Bronchial epithelial cell (primary cell): ENCODE measurements at regions not wholly inside any gene's neighbourhood (a gene's known extent, or its start where the extent isn't known, plus 50 kb on each side); places are given as distances from the start of the nearest gene placed in this dataset.

Experiments
- DNase-seq: peaks from one replicate; pipeline ENCODE4 v3.0.0-alpha.2; 2010; ENCODE audit warnings: low read depth
- FAIRE-seq: peaks from 2 replicates; lab custom pipeline; 2011; peaks lifted over from hg19 to GRCh38; lab: Jason Lieb, UNC
- H3K27me3 ChIP-seq: 2 replicates; pipeline ENCODE4 v1.5.1; 2011; ENCODE audit warnings: low read length; ENCODE audit not compliant: control insufficient read depth, insufficient read depth
- H3K36me3 ChIP-seq: 2 replicates; pipeline ENCODE4 v1.5.1; 2011; ENCODE audit warnings: low read length; ENCODE audit not compliant: control insufficient read depth, insufficient read depth
- H3K4me3 ChIP-seq: 2 replicates; pipeline ENCODE4 v1.5.1; 2011; ENCODE audit warnings: mild to moderate bottlenecking, low read depth, low read length, control low read depth
- TF ChIP-seq, protein P1 (sequence below): IDR thresholded peaks from 2 replicates; pipeline ENCODE4 v1.5.1; 2011; ENCODE audit warnings: mild to moderate bottlenecking, moderate library complexity, low read length, control low read depth, inconsistent platforms; ENCODE audit not compliant: insufficient read depth, severe bottlenecking

DNA sequence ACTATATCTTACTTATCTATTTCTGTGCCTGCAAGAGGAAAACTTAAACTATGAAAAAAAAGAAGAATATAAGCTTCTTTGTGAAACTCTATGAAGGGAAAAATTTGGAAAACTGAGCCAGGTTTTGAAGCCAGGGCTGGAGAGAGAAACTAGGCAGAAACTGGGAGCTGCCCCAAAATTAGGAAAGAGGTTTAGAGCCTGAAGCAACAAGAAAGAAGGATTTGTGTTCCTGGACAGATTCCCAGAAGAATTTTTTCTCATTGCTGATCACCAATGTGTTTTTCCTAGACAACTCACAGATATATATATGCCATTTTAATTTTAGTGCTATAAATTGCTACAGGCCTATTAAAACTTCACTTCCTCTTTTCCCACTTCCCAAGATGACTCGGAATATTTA lies 245.0 kb upstream of the GEMIN8 start:
- Histone ChIP-seq H3K36me3 (no peaks in the 10 kb centered on the region), H3K4me3 (no peak overlapping the region), H3K27me3 (no peaks in the 10 kb centered on the region)
- TF ChIP-seq, protein P1, sequence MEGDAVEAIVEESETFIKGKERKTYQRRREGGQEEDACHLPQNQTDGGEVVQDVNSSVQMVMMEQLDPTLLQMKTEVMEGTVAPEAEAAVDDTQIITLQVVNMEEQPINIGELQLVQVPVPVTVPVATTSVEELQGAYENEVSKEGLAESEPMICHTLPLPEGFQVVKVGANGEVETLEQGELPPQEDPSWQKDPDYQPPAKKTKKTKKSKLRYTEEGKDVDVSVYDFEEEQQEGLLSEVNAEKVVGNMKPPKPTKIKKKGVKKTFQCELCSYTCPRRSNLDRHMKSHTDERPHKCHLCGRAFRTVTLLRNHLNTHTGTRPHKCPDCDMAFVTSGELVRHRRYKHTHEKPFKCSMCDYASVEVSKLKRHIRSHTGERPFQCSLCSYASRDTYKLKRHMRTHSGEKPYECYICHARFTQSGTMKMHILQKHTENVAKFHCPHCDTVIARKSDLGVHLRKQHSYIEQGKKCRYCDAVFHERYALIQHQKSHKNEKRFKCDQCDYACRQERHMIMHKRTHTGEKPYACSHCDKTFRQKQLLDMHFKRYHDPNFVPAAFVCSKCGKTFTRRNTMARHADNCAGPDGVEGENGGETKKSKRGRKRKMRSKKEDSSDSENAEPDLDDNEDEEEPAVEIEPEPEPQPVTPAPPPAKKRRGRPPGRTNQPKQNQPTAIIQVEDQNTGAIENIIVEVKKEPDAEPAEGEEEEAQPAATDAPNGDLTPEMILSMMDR, result no peak
- FAIRE-seq (no peak), DNase-seq (no peak)

DNA sequence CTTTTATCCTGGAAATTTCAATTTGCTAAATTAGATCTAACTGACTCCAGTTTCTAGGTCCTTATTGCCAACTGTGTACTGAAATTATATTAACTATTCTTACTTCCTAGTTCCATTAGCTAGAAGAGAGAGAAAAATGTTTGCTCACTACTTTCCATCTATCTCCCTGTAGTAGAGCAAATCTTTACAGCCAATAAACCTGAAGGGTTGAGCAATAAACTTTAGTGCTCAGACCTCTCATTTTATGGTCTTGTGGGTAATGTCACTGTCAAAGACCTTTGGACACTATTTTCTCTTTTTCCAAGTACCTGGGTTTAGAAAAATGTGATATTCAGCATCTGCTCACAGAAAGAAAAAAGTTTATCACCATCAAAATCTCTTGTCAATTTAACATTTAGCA lies 237.5 kb upstream of the GEMIN8 start:
- H3K27me3 ChIP-seq, result no peaks in the 10 kb centered on the region
- DNase-seq (no peak), FAIRE-seq (no peak)
- H3K36me3 ChIP-seq, result no peaks in the 10 kb centered on the region
- TF ChIP-seq, protein P1, result no peak
- H3K4me3 ChIP-seq, result no peak overlapping the region

DNA sequence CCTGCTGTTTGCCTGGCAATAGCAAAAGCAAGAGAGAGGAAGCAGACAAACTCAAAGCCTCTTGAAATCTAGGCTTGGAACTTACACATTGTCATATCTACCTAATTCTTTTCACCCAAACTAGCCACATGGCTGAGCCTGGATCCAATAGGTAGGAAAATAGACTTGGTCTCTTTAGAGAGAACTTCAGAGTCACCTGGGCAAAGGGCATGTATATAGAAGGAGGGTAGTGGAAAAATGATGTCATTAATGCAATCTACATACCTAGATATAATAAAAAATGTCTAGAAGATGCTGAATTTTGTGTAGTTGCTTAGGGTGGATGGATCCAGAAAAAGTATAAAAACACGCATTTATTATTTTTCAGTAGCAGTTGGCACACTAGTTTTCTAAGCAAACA lies 237.0 kb upstream of the GEMIN8 start:
- TF ChIP-seq, protein P1, result no peak
- FAIRE-seq (no peak), DNase-seq (no peak)
- Histone ChIP-seq H3K4me3 (no peak overlapping the region), H3K27me3 (no peaks in the 10 kb centered on the region), H3K36me3 (no peaks in the 10 kb centered on the region)

DNA sequence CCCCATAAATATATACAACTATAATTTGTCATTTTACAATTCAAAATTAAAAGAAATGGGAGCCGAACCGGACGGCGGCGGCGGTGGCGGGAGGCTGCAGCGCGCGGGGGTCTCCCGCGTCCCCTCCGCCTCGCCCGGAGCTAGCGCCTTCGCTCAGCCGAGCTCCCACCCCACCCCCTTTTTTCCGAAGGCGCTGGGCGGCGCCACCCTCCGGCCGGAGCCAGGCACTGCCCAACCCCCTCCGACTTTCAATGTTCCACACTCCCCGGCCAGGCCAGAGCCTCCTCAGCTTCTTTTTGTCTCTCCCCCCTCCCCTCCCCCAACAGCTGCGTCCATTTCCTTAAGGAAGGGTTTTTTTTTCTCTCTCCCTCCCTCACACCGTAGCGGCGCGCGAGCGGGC lies 214.1 kb upstream of the GEMIN8 start:
- H3K27me3 ChIP-seq, result no peaks in the 10 kb centered on the region
- no peak for DNase-seq
- no peak for FAIRE-seq
- TF ChIP-seq, protein P1, result no peak
- no peaks in the 10 kb centered on the region for H3K36me3 ChIP-seq
- H3K4me3 ChIP-seq, result no peak overlapping the region

DNA sequence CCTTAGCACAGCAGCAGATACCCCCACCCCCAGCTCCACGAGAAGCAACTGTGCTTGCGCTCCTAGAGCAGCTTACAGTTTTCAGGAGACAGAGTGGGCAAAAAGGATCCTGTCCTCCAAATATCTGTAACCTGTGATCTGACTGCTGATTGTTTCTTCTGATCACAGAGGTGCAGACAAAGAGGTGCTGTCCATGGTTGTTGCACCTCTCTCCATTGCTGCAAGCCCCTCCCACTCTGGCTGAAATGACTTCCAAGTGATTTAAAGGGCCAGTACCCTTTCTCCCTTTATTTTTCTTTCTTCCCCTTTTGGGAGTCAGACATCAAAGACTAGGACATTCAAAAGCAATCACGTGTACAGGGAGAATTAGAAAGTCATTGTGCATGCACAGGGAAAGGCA lies 205.3 kb upstream of the GEMIN8 start:
- H3K36me3 ChIP-seq, result no peaks in the 10 kb centered on the region
- TF ChIP-seq, protein P1, result no peak
- no peaks in the 10 kb centered on the region for H3K27me3 ChIP-seq
- FAIRE-seq, result no peak
- DNase-seq, result peak; percentile 14
- no peak overlapping the region for H3K4me3 ChIP-seq

DNA sequence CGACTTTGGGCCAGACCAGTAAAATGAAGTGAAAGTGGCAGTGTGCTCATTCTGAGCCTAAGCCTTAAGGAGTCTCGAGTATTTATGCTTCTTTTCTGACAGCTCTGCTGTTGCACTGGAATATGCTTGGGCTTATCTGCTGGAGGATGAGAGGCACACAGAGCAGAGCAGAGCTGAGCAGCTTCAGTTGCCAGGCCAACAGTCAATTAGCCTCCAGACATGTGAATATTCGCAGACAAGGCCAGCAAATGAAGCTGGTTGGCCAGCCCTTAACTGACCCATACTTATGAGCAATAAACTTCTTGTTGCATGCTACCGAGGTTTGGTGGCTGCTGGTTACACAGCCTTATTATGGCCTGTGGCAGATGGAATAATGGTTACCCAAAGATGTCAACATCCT lies 203.0 kb upstream of the GEMIN8 start:
- H3K27me3 ChIP-seq, result no peaks in the 10 kb centered on the region
- TF ChIP-seq, protein P1, result no peak
- no peaks in the 10 kb centered on the region for H3K36me3 ChIP-seq
- H3K4me3 ChIP-seq, result no peak overlapping the region
- DNase-seq (no peak), FAIRE-seq (peak; percentile 28)
